SK-N-SH (cell line): ENCODE measurements at regions not wholly inside any gene's neighbourhood (a gene's known extent, or its start where the extent isn't known, plus 50 kb on each side); places are given as distances from the start of the nearest gene placed in this dataset.

Source experiments
- CTCF ChIA-PET: fragments of 300-600, 350-600 bp; formaldehyde crosslinking; extraction: SDS; loops from one replicate; lab custom pipeline; 2021; lab: Yijun Ruan, JAX
- POLR2A ChIA-PET: fragments of 350-600 bp; sonication (Branson Sonifier 250); formaldehyde crosslinking; extraction: SDS; loops from one replicate; lab custom pipeline; 2020; ENCODE audit warnings: antibody characterized with exemption, inconsistent platforms; lab: Yijun Ruan, JAX
- DNase-seq: peaks from one replicate; pipeline ENCODE4 v3.0.0; 2012
- H2AFZ ChIP-seq: fragments of 200-600 bp; sonication (generic); 2 replicates; pipeline ENCODE4 v1.8.1; 2016; ENCODE audit warnings: antibody characterized with exemption, mild to moderate bottlenecking, low read depth
- H3F3A ChIP-seq: fragments of 200-600 bp; sonication (generic); replicated peaks from 2 replicates; pipeline ENCODE3; 2016; ENCODE audit warnings: antibody characterized with exemption, mild to moderate bottlenecking; ENCODE audit not compliant: insufficient read depth
- H3K27ac ChIP-seq, 2 experiments: fragments of 200-500 bp in 1 of 2; fragments of 200-600 bp in 1 of 2; sonication (Bioruptor generic) in 1 of 2; sonication (generic), shearing (Covaris generic) in 1 of 2; 2 replicates each; pipeline versions ENCODE4 v1.5.1 to v1.6.1; 2014 to 2016; ENCODE audit warnings: low read depth in 2 of 2, inconsistent platforms in 1 of 2, low read length in 1 of 2, mild to moderate bottlenecking in 1 of 2, mixed read lengths in 1 of 2
- H3K27me3 ChIP-seq: fragments of 200-600 bp; sonication (generic), shearing (Covaris generic); 2 replicates; pipeline ENCODE4 v1.6.1; 2016; ENCODE audit warnings: mixed run types; ENCODE audit not compliant: insufficient read depth
- H3K36me3 ChIP-seq, 2 experiments: fragments of 200-500 bp in 1 of 2; fragments of 200-600 bp in 1 of 2; sonication (Bioruptor generic) in 1 of 2; sonication (generic) in 1 of 2; replicated peaks in 1 of 2; 2 replicates each; pipeline versions ENCODE3 to v1.5.1; 2014 to 2016; ENCODE audit warnings: low read length in 1 of 2, mild to moderate bottlenecking in 1 of 2; ENCODE audit not compliant: insufficient read depth in 2 of 2, control insufficient read depth in 1 of 2
- H3K4me1 ChIP-seq, 2 experiments: fragments of 200-500 bp in 1 of 2; fragments of 200-600 bp in 1 of 2; sonication (Bioruptor generic) in 1 of 2; sonication (generic), shearing (Covaris generic) in 1 of 2; 2 replicates each; pipeline versions ENCODE4 v1.5.1 to v1.6.1; 2014 to 2016; ENCODE audit warnings: low read depth in 1 of 2, low read length in 1 of 2, mixed run types in 1 of 2; ENCODE audit not compliant: insufficient read depth in 2 of 2, control insufficient read depth in 1 of 2
- H3K4me2 ChIP-seq: fragments of 200-600 bp; sonication (generic), shearing (Covaris generic); 2 replicates; pipeline ENCODE4 v1.6.1; 2017; ENCODE audit warnings: mixed run types
- H3K4me3 ChIP-seq, 2 experiments: fragments of 200-500 bp in 1 of 2; fragments of 200-600 bp in 1 of 2; sonication (Bioruptor generic) in 1 of 2; sonication (generic), shearing (Covaris generic) in 1 of 2; 2 replicates each; pipeline versions ENCODE4 v1.5.1 to v1.8.1; 2014 to 2016; ENCODE audit warnings: low read depth in 2 of 2, inconsistent platforms in 1 of 2, low read length in 1 of 2, mild to moderate bottlenecking in 1 of 2, mixed read lengths in 1 of 2, moderate library complexity in 1 of 2
- H3K79me2 ChIP-seq: fragments of 200-600 bp; sonication (generic); 2 replicates; pipeline ENCODE4 v1.8.1; 2017; ENCODE audit warnings: mild to moderate bottlenecking; ENCODE audit not compliant: insufficient read depth
- H3K9ac ChIP-seq: fragments of 200-600 bp; sonication (generic); 2 replicates; pipeline ENCODE4 v1.6.1; 2017; ENCODE audit warnings: mixed run types
- H3K9me2 ChIP-seq: fragments of 200-600 bp; sonication (generic); 2 replicates; pipeline ENCODE4 v1.6.1; 2017; ENCODE audit warnings: mixed run types
- H3K9me3 ChIP-seq: fragments of 200-600 bp; sonication (generic); 2 replicates; pipeline ENCODE4 v1.6.1; 2017; ENCODE audit warnings: mixed run types, mild to moderate bottlenecking, moderate library complexity
- H4K20me1 ChIP-seq: fragments of 200-600 bp; sonication (generic); 2 replicates; pipeline ENCODE4 v1.6.1; 2017; ENCODE audit warnings: mild to moderate bottlenecking, mixed run types; ENCODE audit not compliant: insufficient read depth
- ELF1 ChIP-seq: IDR thresholded peaks from 2 replicates; pipeline ENCODE4 v1.4.0; 2012
- FOSL2 ChIP-seq: IDR thresholded peaks from 2 replicates; pipeline ENCODE4 v1.4.0; 2012; ENCODE audit warnings: low read depth, mild to moderate bottlenecking, moderate library complexity, borderline replicate concordance
- FOXJ3 ChIP-seq: sonication (generic); formaldehyde crosslinking; IDR thresholded peaks from 2 replicates; pipeline ENCODE4 v1.5.1; 2020; ENCODE audit warnings: mild to moderate bottlenecking, missing genetic modification reagents
- FOXM1 ChIP-seq: IDR thresholded peaks from 2 replicates; pipeline ENCODE4 v1.4.0; 2012; ENCODE audit warnings: low read depth, mild to moderate bottlenecking
- GABPA ChIP-seq: IDR thresholded peaks from 2 replicates; pipeline ENCODE4 v1.4.0; 2012; ENCODE audit warnings: low read depth, mild to moderate bottlenecking
- MEF2A ChIP-seq: IDR thresholded peaks from 2 replicates; pipeline ENCODE4 v1.4.0; 2012; ENCODE audit warnings: low read depth, borderline replicate concordance
- RAD21 ChIP-seq: IDR thresholded peaks from 2 replicates; pipeline ENCODE4 v1.6.1; 2012; ENCODE audit warnings: mild to moderate bottlenecking, low read length
- RFX5 ChIP-seq: IDR thresholded peaks from 2 replicates; pipeline ENCODE4 v1.6.1; 2012; ENCODE audit warnings: mild to moderate bottlenecking, improper control_type of control experiment, low read length
- RXRA ChIP-seq: IDR thresholded peaks from 2 replicates; pipeline ENCODE4 v1.4.0; 2012; ENCODE audit warnings: low read depth, mild to moderate bottlenecking, borderline replicate concordance
- SMC3 ChIP-seq: IDR thresholded peaks from 2 replicates; pipeline ENCODE4 v1.6.1; 2012; ENCODE audit warnings: low read depth, low read length, improper control_type of control experiment
- TEAD4 ChIP-seq: IDR thresholded peaks from 2 replicates; pipeline ENCODE4 v1.4.0; 2012; ENCODE audit warnings: mild to moderate bottlenecking, borderline replicate concordance; ENCODE audit not compliant: insufficient read depth
- WGBS: methylation state at CpG from one replicate; pipeline ENCODE4 v1.1.6; 2017; ENCODE audit warnings: low lambda C conversion rate; 5-methylcytosine and 5-hydroxymethylcytosine counted together
- TF ChIP-seq, protein P1 (sequence below): IDR thresholded peaks from 2 replicates; pipeline ENCODE4; 2012
- TF ChIP-seq, protein P2 (sequence below): IDR thresholded peaks from 2 replicates; pipeline ENCODE4 v1.4.0; 2012; ENCODE audit warnings: low read depth, borderline replicate concordance
- TF ChIP-seq, protein P3 (sequence below): IDR thresholded peaks from 2 replicates; pipeline ENCODE4 v1.6.1; 2012; ENCODE audit warnings: mild to moderate bottlenecking, low read depth, low read length, moderate library complexity
- TF ChIP-seq, protein P4 (sequence below): fragments of 200-600 bp; sonication (generic); IDR thresholded peaks from 2 replicates; pipeline ENCODE4 v1.6.1; 2017; ENCODE audit warnings: antibody characterized with exemption, mild to moderate bottlenecking, moderate library complexity

DNA sequence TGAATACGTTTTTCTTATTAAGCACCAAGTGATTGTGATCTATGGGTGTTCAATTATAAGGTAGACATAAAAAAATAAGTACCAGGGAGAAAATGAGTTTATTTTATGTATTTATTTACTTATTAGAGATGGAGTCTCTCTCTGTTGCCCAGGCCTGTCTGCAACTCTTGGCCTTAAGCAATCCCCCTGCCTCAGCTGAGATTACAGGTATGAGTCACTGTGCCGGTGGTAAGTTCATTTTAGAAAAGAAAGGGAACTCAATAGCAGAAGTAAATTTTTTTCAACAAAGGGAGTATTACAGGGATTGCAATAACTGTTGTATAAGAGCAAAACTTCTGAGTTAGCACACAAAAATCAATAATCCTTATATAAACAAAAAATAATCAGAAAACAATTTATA, 98.7 kb upstream of the FUT9 start:
- no peak overlapping the region for H3K9ac ChIP-seq
- no peaks in the 10 kb centered on the region; a peak in 1 of 4 replicates for H3K4me1 ChIP-seq
- H3F3A ChIP-seq = no peaks in the 10 kb centered on the region
- H3K9me3 ChIP-seq = no peaks in the 10 kb centered on the region
- 20% methylated on average over 2 of the region's 2 CpGs for WGBS
- H3K27me3 ChIP-seq = no peaks in the 10 kb centered on the region
- TF ChIP-seq GABPA (no peak), FOXJ3 (CRISPR knock-in tag) (no peak), FOXM1 (no peak), RXRA (no peak), RFX5 (no peak), FOSL2 (no peak), SMC3 (no peak), TEAD4 (no peak), RAD21 (no peak), MEF2A (no peak)
- TF ChIP-seq, protein P1, sequence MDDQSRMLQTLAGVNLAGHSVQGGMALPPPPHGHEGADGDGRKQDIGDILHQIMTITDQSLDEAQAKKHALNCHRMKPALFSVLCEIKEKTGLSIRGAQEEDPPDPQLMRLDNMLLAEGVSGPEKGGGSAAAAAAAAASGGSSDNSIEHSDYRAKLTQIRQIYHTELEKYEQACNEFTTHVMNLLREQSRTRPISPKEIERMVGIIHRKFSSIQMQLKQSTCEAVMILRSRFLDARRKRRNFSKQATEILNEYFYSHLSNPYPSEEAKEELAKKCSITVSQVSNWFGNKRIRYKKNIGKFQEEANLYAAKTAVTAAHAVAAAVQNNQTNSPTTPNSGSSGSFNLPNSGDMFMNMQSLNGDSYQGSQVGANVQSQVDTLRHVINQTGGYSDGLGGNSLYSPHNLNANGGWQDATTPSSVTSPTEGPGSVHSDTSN = no peak
- TF ChIP-seq, protein P2, sequence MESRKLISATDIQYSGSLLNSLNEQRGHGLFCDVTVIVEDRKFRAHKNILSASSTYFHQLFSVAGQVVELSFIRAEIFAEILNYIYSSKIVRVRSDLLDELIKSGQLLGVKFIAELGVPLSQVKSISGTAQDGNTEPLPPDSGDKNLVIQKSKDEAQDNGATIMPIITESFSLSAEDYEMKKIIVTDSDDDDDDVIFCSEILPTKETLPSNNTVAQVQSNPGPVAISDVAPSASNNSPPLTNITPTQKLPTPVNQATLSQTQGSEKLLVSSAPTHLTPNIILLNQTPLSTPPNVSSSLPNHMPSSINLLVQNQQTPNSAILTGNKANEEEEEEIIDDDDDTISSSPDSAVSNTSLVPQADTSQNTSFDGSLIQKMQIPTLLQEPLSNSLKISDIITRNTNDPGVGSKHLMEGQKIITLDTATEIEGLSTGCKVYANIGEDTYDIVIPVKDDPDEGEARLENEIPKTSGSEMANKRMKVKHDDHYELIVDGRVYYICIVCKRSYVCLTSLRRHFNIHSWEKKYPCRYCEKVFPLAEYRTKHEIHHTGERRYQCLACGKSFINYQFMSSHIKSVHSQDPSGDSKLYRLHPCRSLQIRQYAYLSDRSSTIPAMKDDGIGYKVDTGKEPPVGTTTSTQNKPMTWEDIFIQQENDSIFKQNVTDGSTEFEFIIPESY = no peak
- TF ChIP-seq, all 33 proteins: peak for 0
- no peak overlapping the region for H2AFZ ChIP-seq
- no peak overlapping the region for H3K27ac ChIP-seq
- H3K4me2 ChIP-seq = no peak overlapping the region
- H4K20me1 ChIP-seq = no peaks in the 10 kb centered on the region
- no peaks in the 10 kb centered on the region for H3K79me2 ChIP-seq
- H3K4me3 ChIP-seq = no peak overlapping the region
- no peaks in the 10 kb centered on the region; the same call in 1 of the 2 replicates for H3K9me2 ChIP-seq
- POLR2A ChIA-PET = no interaction called here
- CTCF ChIA-PET = interaction anchor here (0.7 kb wide), 1 partner anchor 359 kb away, joined by 3 read pairs; no protein-coding TSS in a partner anchor
- no peak for DNase-seq
- no peaks in the 10 kb centered on the region for H3K36me3 ChIP-seq

DNA sequence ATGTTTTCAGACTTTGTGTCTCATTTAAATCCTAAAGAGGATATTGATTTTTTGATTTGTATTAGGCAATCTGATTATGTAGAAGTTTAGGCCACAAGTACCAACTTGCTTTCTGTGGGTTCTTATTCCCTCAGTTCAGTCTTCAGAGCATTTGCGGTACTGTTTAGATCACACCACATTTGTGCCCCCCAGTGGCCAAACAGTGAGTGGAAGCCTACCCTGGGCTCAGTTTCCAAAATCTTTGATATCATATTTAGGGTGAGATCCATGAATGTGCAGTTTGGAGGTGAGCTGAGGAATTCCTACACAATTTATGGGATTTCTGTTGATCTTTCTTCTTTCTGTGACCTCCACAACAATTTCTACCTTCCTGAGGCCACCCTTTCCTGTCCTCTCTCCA, 92.3 kb upstream of the FUT9 start:
- Histone ChIP-seq H3K9me2 (no peaks in the 10 kb centered on the region), H3F3A (no peaks in the 10 kb centered on the region), H3K4me1 (no peaks in the 10 kb centered on the region), H4K20me1 (no peaks in the 10 kb centered on the region), H3K27me3 (no peaks in the 10 kb centered on the region), H3K9ac (no peak overlapping the region), H3K4me3 (no peak overlapping the region), H3K9me3 (no peaks in the 10 kb centered on the region), H3K4me2 (no peak overlapping the region), H3K36me3 (no peaks in the 10 kb centered on the region), H2AFZ (no peak overlapping the region), H3K27ac (no peak overlapping the region), H3K79me2 (no peaks in the 10 kb centered on the region)
- WGBS = 71% methylated on average over 1 of the region's 1 CpG
- peak; percentile 10 for DNase-seq
- ChIA-PET POLR2A (no interaction called here), CTCF (interaction anchor here (1.0 kb wide), 1 partner anchor 12 kb away, joined by 3 read pairs; no protein-coding TSS in a partner anchor)
- no peak for TF ChIP-seq MEF2A
- TF ChIP-seq RAD21 = peak; percentile 40
- TF ChIP-seq, protein P3, sequence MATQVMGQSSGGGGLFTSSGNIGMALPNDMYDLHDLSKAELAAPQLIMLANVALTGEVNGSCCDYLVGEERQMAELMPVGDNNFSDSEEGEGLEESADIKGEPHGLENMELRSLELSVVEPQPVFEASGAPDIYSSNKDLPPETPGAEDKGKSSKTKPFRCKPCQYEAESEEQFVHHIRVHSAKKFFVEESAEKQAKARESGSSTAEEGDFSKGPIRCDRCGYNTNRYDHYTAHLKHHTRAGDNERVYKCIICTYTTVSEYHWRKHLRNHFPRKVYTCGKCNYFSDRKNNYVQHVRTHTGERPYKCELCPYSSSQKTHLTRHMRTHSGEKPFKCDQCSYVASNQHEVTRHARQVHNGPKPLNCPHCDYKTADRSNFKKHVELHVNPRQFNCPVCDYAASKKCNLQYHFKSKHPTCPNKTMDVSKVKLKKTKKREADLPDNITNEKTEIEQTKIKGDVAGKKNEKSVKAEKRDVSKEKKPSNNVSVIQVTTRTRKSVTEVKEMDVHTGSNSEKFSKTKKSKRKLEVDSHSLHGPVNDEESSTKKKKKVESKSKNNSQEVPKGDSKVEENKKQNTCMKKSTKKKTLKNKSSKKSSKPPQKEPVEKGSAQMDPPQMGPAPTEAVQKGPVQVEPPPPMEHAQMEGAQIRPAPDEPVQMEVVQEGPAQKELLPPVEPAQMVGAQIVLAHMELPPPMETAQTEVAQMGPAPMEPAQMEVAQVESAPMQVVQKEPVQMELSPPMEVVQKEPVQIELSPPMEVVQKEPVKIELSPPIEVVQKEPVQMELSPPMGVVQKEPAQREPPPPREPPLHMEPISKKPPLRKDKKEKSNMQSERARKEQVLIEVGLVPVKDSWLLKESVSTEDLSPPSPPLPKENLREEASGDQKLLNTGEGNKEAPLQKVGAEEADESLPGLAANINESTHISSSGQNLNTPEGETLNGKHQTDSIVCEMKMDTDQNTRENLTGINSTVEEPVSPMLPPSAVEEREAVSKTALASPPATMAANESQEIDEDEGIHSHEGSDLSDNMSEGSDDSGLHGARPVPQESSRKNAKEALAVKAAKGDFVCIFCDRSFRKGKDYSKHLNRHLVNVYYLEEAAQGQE = no peak
- TF ChIP-seq FOSL2 = no peak
- TF ChIP-seq ELF1 = no peak
- TF ChIP-seq SMC3 = no peak
- TF ChIP-seq, protein P4, sequence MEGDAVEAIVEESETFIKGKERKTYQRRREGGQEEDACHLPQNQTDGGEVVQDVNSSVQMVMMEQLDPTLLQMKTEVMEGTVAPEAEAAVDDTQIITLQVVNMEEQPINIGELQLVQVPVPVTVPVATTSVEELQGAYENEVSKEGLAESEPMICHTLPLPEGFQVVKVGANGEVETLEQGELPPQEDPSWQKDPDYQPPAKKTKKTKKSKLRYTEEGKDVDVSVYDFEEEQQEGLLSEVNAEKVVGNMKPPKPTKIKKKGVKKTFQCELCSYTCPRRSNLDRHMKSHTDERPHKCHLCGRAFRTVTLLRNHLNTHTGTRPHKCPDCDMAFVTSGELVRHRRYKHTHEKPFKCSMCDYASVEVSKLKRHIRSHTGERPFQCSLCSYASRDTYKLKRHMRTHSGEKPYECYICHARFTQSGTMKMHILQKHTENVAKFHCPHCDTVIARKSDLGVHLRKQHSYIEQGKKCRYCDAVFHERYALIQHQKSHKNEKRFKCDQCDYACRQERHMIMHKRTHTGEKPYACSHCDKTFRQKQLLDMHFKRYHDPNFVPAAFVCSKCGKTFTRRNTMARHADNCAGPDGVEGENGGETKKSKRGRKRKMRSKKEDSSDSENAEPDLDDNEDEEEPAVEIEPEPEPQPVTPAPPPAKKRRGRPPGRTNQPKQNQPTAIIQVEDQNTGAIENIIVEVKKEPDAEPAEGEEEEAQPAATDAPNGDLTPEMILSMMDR = peak; percentile 45
